WTC11 (cell line): ENCODE measurements at regions not wholly inside any gene's neighbourhood (a gene's known extent, or its start where the extent isn't known, plus 50 kb on each side); places are given as distances from the start of the nearest gene placed in this dataset.

Source experiments
- ATAC-seq: fragments of 200-7000 bp; cut with Tn5 transposase; 2 replicates; pipeline ENCODE4 v1.10.0; 2021; ENCODE audit warnings: mild to moderate bottlenecking, moderate library complexity
- CTCF ChIA-PET: fragments of 300-600 bp; sonication (Branson Sonifier 250); formaldehyde crosslinking; loops from one replicate; lab custom pipeline; 2021; ENCODE audit warnings: antibody characterized with exemption; lab: Charles Lee
- POLR2A ChIA-PET: fragments of 350-600 bp; sonication (Branson Sonifier 250); formaldehyde crosslinking; loops from one replicate; lab custom pipeline; 2021; ENCODE audit warnings: antibody characterized with exemption; lab: Charles Lee
- DNase-seq: peaks from one replicate; pipeline ENCODE4 v3.0.0; 2021; ENCODE audit warnings: low spot score
- H3K27ac Mint-ChIP-seq: 2 replicates; pipeline ENCODE4 v1.8.0; 2021; ENCODE audit warnings: mixed read lengths
- H3K27me3 Mint-ChIP-seq: 2 replicates; pipeline ENCODE4 v1.8.0; 2021; ENCODE audit warnings: low read depth, mild to moderate bottlenecking, moderate library complexity, mixed read lengths
- H3K36me3 Mint-ChIP-seq: 2 replicates; pipeline ENCODE4 v1.8.0; 2021; ENCODE audit warnings: mixed read lengths
- H3K4me1 Mint-ChIP-seq: 2 replicates; pipeline ENCODE4 v1.8.0; 2022; ENCODE audit warnings: mixed read lengths
- H3K4me3 Mint-ChIP-seq: 2 replicates; pipeline ENCODE4 v1.8.0; 2021; ENCODE audit warnings: mild to moderate bottlenecking, moderate library complexity, mixed read lengths
- H3K9me3 Mint-ChIP-seq: 2 replicates; pipeline ENCODE4 v1.8.0; 2021; ENCODE audit warnings: mixed read lengths
- AFF4 ChIP-seq: sonication (generic); formaldehyde crosslinking; IDR thresholded peaks from 2 replicates; pipeline ENCODE4 v1.8.1; 2023; ENCODE audit warnings: mild to moderate bottlenecking, missing genetic modification reagents, borderline replicate concordance
- ATF2 ChIP-seq: sonication (generic); formaldehyde crosslinking; IDR thresholded peaks from 2 replicates; pipeline ENCODE4 v1.8.1; 2022; ENCODE audit warnings: low read depth, missing genetic modification reagents, borderline replicate concordance
- CREM ChIP-seq: sonication (generic); formaldehyde crosslinking; IDR thresholded peaks from 2 replicates; pipeline ENCODE4 v1.8.1; 2022; ENCODE audit warnings: mild to moderate bottlenecking, missing genetic modification reagents, moderate library complexity
- E2F5 ChIP-seq: sonication (generic); formaldehyde crosslinking; IDR thresholded peaks from 2 replicates; pipeline ENCODE4 v1.8.1; 2022; ENCODE audit warnings: mild to moderate bottlenecking, moderate library complexity, missing genetic modification reagents
- FOXJ3 ChIP-seq: sonication (generic); formaldehyde crosslinking; IDR thresholded peaks from 2 replicates; pipeline ENCODE4 v1.9.0; 2021; ENCODE audit warnings: missing genetic modification reagents, mild to moderate bottlenecking, borderline replicate concordance
- MAX ChIP-seq: sonication (generic); formaldehyde crosslinking; IDR thresholded peaks from 2 replicates; pipeline ENCODE4 v1.8.0; 2022; ENCODE audit warnings: mild to moderate bottlenecking, missing genetic modification reagents
- MYBL2 ChIP-seq: sonication (generic); formaldehyde crosslinking; IDR thresholded peaks from 2 replicates; pipeline ENCODE4 v1.8.1; 2023; ENCODE audit warnings: mild to moderate bottlenecking, moderate library complexity, missing genetic modification reagents
- NFE2L1 ChIP-seq: sonication (generic); formaldehyde crosslinking; IDR thresholded peaks from 2 replicates; pipeline ENCODE4 v1.8.1; 2023; ENCODE audit warnings: missing genetic modification reagents
- NR3C1 ChIP-seq: sonication (generic); formaldehyde crosslinking; conservative IDR thresholded peaks from 2 replicates; pipeline ENCODE4 v1.8.1; 2023; ENCODE audit warnings: low read depth, mild to moderate bottlenecking, missing genetic modification reagents
- SMAD4 ChIP-seq: sonication (generic); formaldehyde crosslinking; IDR thresholded peaks from 2 replicates; pipeline ENCODE4 v1.8.0; 2022; ENCODE audit warnings: mild to moderate bottlenecking, missing genetic modification reagents
- SOX15 ChIP-seq: fragments of 250-450 bp; sonication (Bioruptor Pico); IDR thresholded peaks from 2 replicates; pipeline ENCODE4 v1.9.0; 2021; ENCODE audit warnings: mild to moderate bottlenecking
- TEAD1 ChIP-seq: sonication (generic); formaldehyde crosslinking; IDR thresholded peaks from 2 replicates; pipeline ENCODE4 v1.8.0; 2022; ENCODE audit warnings: mild to moderate bottlenecking, missing genetic modification reagents
- ZNF121 ChIP-seq: sonication (generic); formaldehyde crosslinking; IDR thresholded peaks from 2 replicates; pipeline ENCODE4 v1.8.0; 2023; ENCODE audit warnings: missing genetic modification reagents
- ZNF423 ChIP-seq: fragments of 250-450 bp; sonication (Bioruptor Pico); IDR thresholded peaks from 2 replicates; pipeline ENCODE4 v2.1.2; 2022; ENCODE audit warnings: mild to moderate bottlenecking, moderate library complexity
- ZNF512 ChIP-seq: sonication (generic); formaldehyde crosslinking; IDR thresholded peaks from 2 replicates; pipeline ENCODE4 v1.8.1; 2022; ENCODE audit warnings: missing genetic modification reagents, borderline replicate concordance
- ZNF532 ChIP-seq: fragments of 250-450 bp; sonication (Bioruptor Pico); IDR thresholded peaks from 2 replicates; pipeline ENCODE4 v1.9.0; 2021; ENCODE audit warnings: mild to moderate bottlenecking, borderline replicate concordance
- ZNF671 ChIP-seq: fragments of 250-450 bp; sonication (Bioruptor Pico); IDR thresholded peaks from 2 replicates; pipeline ENCODE4 v1.8.0; 2021; ENCODE audit warnings: mild to moderate bottlenecking

GRCh38 chr1:224541072-224541790 lies 74.9 kb upstream of the CNIH3 start:
- no peak overlapping the region for H3K4me3 Mint-ChIP-seq
- TF ChIP-seq FOXJ3 (CRISPR knock-in tag) (no peak), SMAD4 (CRISPR knock-in tag) (no peak), AFF4 (CRISPR knock-in tag) (no peak), ZNF512 (no peak), ZNF423 (CRISPR knock-in tag) (no peak), MYBL2 (CRISPR knock-in tag) (no peak), NR3C1 (no peak), NFE2L1 (no peak), ZNF532 (CRISPR knock-in tag) (no peak), MAX (CRISPR knock-in tag) (no peak), ZNF671 (no peak), ZNF121 (CRISPR knock-in tag) (no peak), TEAD1 (CRISPR knock-in tag) (no peak), CREM (no peak), ATF2 (no peak), SOX15 (no peak), E2F5 (CRISPR knock-in tag) (no peak)
- TF ChIP-seq, all 79 proteins: peak for 0
- Mint-ChIP-seq H3K4me1 (peaks cover 8% of the 10 kb centered on the region), H3K36me3 (peaks cover 13% of the 10 kb centered on the region), H3K9me3 (peaks cover 38% of the 10 kb centered on the region), H3K27me3 (peaks cover 11% of the 10 kb centered on the region), H3K27ac (no peak overlapping the region)
- no peak for DNase-seq
- ATAC-seq, result no peak
- CTCF ChIA-PET, result no interaction called here
- POLR2A ChIA-PET, result interaction anchor here (0.7 kb wide), 1 partner anchor 51 kb away, joined by 3 read pairs; no protein-coding TSS in a partner anchor
